Natural killer cell (primary cell): ENCODE measurements at regions not wholly inside any gene's neighbourhood (a gene's known extent, or its start where the extent isn't known, plus 50 kb on each side); places are given as distances from the start of the nearest gene placed in this dataset.
"Not testable (repeated sequence)": the region's sequence is repeated elsewhere in the genome, so short reads cannot be mapped to it uniquely, and the experiment has no call there.

Experiments
- ATAC-seq, 3 donors: fragments of 150-1000 bp in 2 of 3; fragments of 200-7000 bp in 1 of 3; cut with Tn5 transposase; 1 replicate in 1 of 3; 2 replicates in 2 of 3; pipeline ENCODE4 v1.10.0; 2021; ENCODE audit warnings: mild to moderate bottlenecking in 2 of 3, moderate library complexity in 2 of 3
- DNase-seq, 2 donors: peaks; one replicate each; pipeline versions ENCODE4 v3.0.0 to v3.0.0-alpha.2; 2013 to 2021; ENCODE audit warnings: mixed read lengths in 1 of 2
- H3K27ac ChIP-seq: one replicate; pipeline ENCODE4 v1.5.1; 2013; ENCODE audit warnings: mild to moderate bottlenecking, low read length
- H3K27me3 ChIP-seq: one replicate; pipeline ENCODE4 v1.6.1; 2013; ENCODE audit warnings: low read length; ENCODE audit not compliant: control insufficient read depth, insufficient read depth
- H3K36me3 ChIP-seq: one replicate; pipeline ENCODE4 v1.6.1; 2013; ENCODE audit warnings: low read length; ENCODE audit not compliant: control insufficient read depth, insufficient read depth
- H3K4me1 ChIP-seq: one replicate; pipeline ENCODE4 v1.6.1; 2013; ENCODE audit warnings: low read length; ENCODE audit not compliant: control insufficient read depth, insufficient read depth
- H3K4me3 ChIP-seq: one replicate; pipeline ENCODE4 v1.5.1; 2013; ENCODE audit warnings: low read length
- H3K9me3 ChIP-seq: one replicate; pipeline ENCODE4 v1.6.1; 2013; ENCODE audit warnings: low read length; ENCODE audit not compliant: control insufficient read depth, insufficient read depth
- H3K27ac Mint-ChIP-seq, 2 donors: one replicate each; pipeline ENCODE4 v1.8.0; 2022; ENCODE audit warnings: mild to moderate bottlenecking in 2 of 2, mixed read lengths in 2 of 2, moderate library complexity in 1 of 2
- H3K27me3 Mint-ChIP-seq, 2 donors: one replicate each; pipeline ENCODE4 v1.8.0; 2022; ENCODE audit warnings: low read depth in 2 of 2, mixed read lengths in 2 of 2
- H3K36me3 Mint-ChIP-seq: one replicate; pipeline ENCODE4 v1.8.0; 2022; ENCODE audit warnings: mixed read lengths
- H3K4me1 Mint-ChIP-seq, 2 donors: one replicate each; pipeline ENCODE4 v1.8.0; 2022; ENCODE audit warnings: mixed read lengths in 2 of 2
- H3K4me3 Mint-ChIP-seq: one replicate; pipeline ENCODE4 v1.8.0; 2022; ENCODE audit warnings: mild to moderate bottlenecking, moderate library complexity, mixed read lengths
- H3K9me3 Mint-ChIP-seq, 2 donors: one replicate each; pipeline ENCODE4 v1.8.0; 2022; ENCODE audit warnings: mixed read lengths in 2 of 2
- WGBS: methylation state at CpG from one replicate; pipeline ENCODE4 v1.1.7; 2013; ENCODE audit warnings: missing lambda C conversion rate; ENCODE audit not compliant: insufficient coverage; 5-methylcytosine and 5-hydroxymethylcytosine counted together
- intact Hi-C: fragments of 100-400 bp; cut with micrococcal nuclease; formaldehyde crosslinking; loops from one replicate; pipeline ENCODE4 v1.14.2; 2022
- TF ChIP-seq, protein P1 (sequence below): fragments of 200-600 bp; IDR thresholded peaks from one replicate; pipeline ENCODE4 v1.8.0; 2022; ENCODE audit warnings: antibody characterized with exemption

DNA sequence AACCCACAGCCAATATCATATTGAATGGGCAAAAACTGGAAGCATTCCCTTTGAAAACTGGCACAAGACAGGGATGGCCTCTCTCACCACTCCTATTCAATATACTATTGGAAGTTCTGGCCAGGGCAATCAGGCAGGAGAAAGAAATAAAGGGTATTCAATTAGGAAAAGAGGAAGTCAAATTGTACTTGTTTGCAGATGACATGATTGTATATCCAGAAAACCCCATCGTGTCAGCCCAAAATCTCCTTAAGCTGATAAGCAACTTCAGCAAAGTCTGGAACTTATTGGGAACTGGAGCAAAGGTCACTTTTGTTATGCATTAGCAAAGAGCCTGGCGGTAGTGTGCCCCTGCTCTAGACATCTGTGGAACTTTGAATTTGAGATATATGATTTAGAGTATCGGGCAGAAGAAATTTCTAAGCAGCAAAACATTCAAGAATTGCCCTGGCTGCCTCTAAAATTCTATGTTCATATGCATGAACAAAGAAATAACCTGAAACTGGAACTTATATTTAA lies 53.4 kb upstream of the PSMA1 start:
- H3K9me3 ChIP-seq, ATAC-seq, H3K4me3 Mint-ChIP-seq, H3K27ac ChIP-seq, DNase-seq, H3K27me3 ChIP-seq, H3K9me3 Mint-ChIP-seq, H3K27me3 Mint-ChIP-seq, H3K4me3 ChIP-seq, intact Hi-C loops, H3K36me3 ChIP-seq: not testable (repeated sequence)
- Mint-ChIP-seq H3K4me1 (peaks cover 36 to 40% of the 10 kb centered on the region in 2 donors), H3K27ac (peak overlapping the region; percentile 59 to 72), H3K36me3 (peaks cover 25% of the 10 kb centered on the region)
- H3K4me1 ChIP-seq, result peaks cover 24% of the 10 kb centered on the region
- WGBS, result 81% methylated on average over 3 of the region's 3 CpGs

- peak in 1 of 2 donors; percentile 25 for DNase-seq
- WGBS, result 100% methylated on average over 1 of the region's 1 CpG
- no peak overlapping the region for H3K4me3 ChIP-seq
- H3K27me3 ChIP-seq, result no peaks in the 10 kb centered on the region
- H3K36me3 ChIP-seq, result no peaks in the 10 kb centered on the region
- Mint-ChIP-seq H3K9me3 (peaks cover 0 to 8% of the 10 kb centered on the region in 2 donors), H3K4me1 (peaks cover 43% of the 10 kb centered on the region in 2 donors), H3K27me3 (no peaks in the 10 kb centered on the region), H3K36me3 (peaks cover 16% of the 10 kb centered on the region), H3K27ac (peak overlapping the region; percentile 85 to 98), H3K4me3 (peak overlapping the region; percentile 1)
- peak overlapping the region; percentile 96 for H3K27ac ChIP-seq
- no peaks in the 10 kb centered on the region for H3K9me3 ChIP-seq
- no peak for ATAC-seq
- TF ChIP-seq, protein P1, sequence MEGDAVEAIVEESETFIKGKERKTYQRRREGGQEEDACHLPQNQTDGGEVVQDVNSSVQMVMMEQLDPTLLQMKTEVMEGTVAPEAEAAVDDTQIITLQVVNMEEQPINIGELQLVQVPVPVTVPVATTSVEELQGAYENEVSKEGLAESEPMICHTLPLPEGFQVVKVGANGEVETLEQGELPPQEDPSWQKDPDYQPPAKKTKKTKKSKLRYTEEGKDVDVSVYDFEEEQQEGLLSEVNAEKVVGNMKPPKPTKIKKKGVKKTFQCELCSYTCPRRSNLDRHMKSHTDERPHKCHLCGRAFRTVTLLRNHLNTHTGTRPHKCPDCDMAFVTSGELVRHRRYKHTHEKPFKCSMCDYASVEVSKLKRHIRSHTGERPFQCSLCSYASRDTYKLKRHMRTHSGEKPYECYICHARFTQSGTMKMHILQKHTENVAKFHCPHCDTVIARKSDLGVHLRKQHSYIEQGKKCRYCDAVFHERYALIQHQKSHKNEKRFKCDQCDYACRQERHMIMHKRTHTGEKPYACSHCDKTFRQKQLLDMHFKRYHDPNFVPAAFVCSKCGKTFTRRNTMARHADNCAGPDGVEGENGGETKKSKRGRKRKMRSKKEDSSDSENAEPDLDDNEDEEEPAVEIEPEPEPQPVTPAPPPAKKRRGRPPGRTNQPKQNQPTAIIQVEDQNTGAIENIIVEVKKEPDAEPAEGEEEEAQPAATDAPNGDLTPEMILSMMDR, result no peak
- peaks cover 22% of the 10 kb centered on the region for H3K4me1 ChIP-seq
- intact Hi-C loops, result loop anchor here (5.0 kb wide), 2 partner anchors 40 to 55 kb away; partner anchors contain the start of gene PSMA1
These were observed 57.1 kb upstream of the PSMA1 start for GRCh38 chr11:14577292-14577691.

DNA sequence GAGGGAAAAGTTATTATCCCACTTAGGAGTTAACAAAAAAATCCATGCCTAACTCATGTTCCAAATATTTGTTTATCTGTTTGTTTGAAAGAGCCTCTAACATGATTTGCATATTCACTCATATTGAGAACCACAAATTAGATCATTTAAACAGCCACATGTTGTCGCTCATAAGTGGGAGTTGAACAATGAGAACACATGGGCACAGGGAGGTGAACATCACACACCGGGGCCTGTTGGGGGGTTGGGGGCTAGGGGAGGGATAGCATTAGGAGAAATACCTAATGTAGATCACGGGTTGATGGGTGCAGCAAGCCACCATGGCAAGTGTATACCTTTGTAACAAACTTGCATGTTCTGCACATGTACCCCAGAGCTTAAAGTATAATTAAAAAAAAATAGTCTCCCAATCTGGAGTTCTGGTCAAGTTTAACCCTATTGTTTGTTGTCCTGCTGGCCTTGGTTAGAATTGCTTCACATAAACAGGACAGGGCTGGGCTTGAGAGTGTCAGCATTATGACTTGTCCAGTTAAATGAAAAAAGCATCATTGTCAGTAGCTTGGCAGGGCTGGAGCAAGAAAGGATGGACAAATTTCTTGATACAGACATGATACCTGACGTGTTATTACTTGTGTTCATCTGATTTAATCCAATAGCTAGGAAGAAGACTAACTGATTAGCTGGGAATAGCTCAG lies 57.8 kb upstream of the PSMA1 start:
- peak overlapping the region; percentile 78 for H3K4me3 Mint-ChIP-seq
- H3K9me3 Mint-ChIP-seq, result peaks cover under 1 to 4% of the 10 kb centered on the region in 2 donors

DNA sequence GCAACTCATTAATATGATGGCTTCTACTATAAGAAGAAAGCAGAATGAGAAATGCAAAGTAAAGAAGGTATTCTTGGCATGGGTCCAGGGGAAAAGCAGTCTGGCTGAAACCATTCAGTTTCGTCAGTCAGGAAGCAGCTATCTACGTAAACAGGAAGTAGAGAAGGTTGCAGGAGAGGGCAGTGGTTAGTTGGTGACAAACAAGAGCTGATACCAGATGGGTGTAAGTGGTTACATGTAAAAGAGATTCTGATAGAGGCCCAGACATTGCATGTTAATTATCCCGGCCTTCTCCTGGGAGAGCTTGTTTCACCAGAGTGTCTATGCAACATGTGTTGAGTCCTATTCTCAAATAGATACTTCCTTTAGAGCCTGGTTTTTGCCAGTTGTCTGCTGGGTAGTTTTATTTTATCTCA lies 58.4 kb upstream of the PSMA1 start:
- Mint-ChIP-seq H3K27ac (peak overlapping the region; percentile 85 to 98), H3K27me3 (no peaks in the 10 kb centered on the region), H3K4me1 (peaks cover 49 to 51% of the 10 kb centered on the region in 2 donors), H3K4me3 (peak overlapping the region; percentile 78), H3K9me3 (peaks cover 2 to 4% of the 10 kb centered on the region in 2 donors), H3K36me3 (peaks cover 15% of the 10 kb centered on the region)
- H3K36me3 ChIP-seq, result no peaks in the 10 kb centered on the region
- TF ChIP-seq, protein P1, result no peak
- DNase-seq (peak; percentile 45 to 97), ATAC-seq (peak; percentile 90 to 99 (median 99))
- 0% methylated on average over 3 of the region's 3 CpGs for WGBS
- H3K9me3 ChIP-seq, result no peaks in the 10 kb centered on the region
- no peak overlapping the region for H3K4me3 ChIP-seq
- H3K27me3 ChIP-seq, result no peaks in the 10 kb centered on the region
- intact Hi-C loops, result loop anchor here (1.0 to 5.0 kb wide), 6 partner anchors 41 to 312 kb away; partner anchors contain the start of genes COPB1 and PSMA1
- H3K4me1 ChIP-seq, result peaks cover 22% of the 10 kb centered on the region
- H3K27ac ChIP-seq, result peak overlapping the region; percentile 96

More for the DNA sequence above, 57.8 kb upstream of the PSMA1 start:
- Mint-ChIP-seq H3K4me1 (peaks cover 45% of the 10 kb centered on the region in 2 donors), H3K36me3 (peaks cover 14% of the 10 kb centered on the region), H3K27ac (peak overlapping the region; percentile 85 to 98), H3K27me3 (no peaks in the 10 kb centered on the region)
- Histone ChIP-seq H3K4me1 (peaks cover 22% of the 10 kb centered on the region), H3K36me3 (no peaks in the 10 kb centered on the region), H3K9me3 (no peaks in the 10 kb centered on the region), H3K4me3 (no peak overlapping the region), H3K27me3 (no peaks in the 10 kb centered on the region), H3K27ac (peak overlapping the region; percentile 96)
- peak; percentile 37 to 43 (median 39) for ATAC-seq
- WGBS, result 44% methylated on average over 4 of the region's 4 CpGs
- DNase-seq, result peak; percentile 23 to 57
- TF ChIP-seq, protein P1, result no peak
- intact Hi-C loops, result loop anchor here (1.0 to 5.0 kb wide), 6 partner anchors 41 to 313 kb away; partner anchors contain the start of genes COPB1 and PSMA1
